GM19240 (cell line): ENCODE measurements at regions not wholly inside any gene's neighbourhood (a gene's known extent, or its start where the extent isn't known, plus 50 kb on each side); places are given as distances from the start of the nearest gene placed in this dataset.

Source experiments
- DNase-seq: peaks from one replicate; pipeline ENCODE4 v3.0.0; 2011; ENCODE audit warnings: low spot score; ENCODE audit not compliant: insufficient read length

DNA sequence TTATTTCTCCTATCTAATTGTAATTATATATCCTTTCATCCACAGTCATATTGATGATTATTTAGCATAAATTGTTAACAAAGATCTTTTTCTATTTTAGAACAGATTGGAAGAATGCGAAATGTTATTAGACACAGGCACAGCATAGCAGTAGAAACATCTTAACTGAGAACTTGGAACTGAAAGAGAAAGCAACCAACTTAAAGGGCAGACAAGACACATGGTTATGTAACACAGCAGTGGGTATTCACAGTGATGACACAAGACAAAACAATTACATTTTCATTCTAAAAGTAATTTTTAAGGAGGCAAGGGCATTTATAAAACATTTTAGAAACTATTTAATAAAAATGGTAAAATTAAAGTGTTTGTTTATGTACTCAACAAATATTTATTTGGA, 57.7 kb upstream of the MEF2C start:
- no peak for DNase-seq

DNA sequence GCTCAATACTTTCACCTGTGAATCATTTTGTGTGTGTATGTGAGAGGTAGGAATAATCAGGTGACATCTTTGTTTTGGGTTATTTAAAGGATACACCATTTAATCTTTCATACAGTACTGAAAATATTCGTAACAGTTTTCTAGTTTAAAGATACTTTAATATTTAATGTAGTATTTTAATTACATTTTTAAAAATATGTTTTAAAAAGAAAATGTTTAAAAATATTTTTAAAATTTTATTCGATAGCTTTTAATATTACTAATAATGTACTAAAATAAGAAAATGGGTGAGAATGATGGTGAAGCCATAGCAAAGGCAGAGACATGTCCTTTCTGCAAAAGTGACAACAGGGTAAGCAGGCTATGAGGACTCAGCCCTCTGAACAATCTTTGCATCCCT, 56.3 kb upstream of the MEF2C start:
- DNase-seq, result no peak

DNA sequence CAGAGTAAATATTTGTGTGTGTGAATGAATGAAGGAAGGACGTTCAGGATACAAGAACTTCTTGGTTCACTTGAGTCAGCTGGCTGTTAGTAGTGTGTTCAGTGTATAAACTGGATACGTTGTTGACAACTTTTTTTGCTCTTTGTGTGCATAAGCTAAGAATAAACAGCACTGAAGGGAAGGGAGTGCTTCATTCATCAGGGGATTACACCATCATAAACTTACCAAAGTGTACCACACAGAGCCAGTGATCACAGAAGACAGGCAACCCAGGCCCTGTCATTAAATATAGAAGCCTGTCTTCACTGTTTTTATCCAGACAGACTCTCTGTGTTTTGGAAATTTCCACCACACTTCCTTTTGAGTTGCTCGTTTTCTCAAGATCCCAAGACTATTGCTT, 55.5 kb upstream of the MEF2C start:
- DNase-seq, result no peak

DNA sequence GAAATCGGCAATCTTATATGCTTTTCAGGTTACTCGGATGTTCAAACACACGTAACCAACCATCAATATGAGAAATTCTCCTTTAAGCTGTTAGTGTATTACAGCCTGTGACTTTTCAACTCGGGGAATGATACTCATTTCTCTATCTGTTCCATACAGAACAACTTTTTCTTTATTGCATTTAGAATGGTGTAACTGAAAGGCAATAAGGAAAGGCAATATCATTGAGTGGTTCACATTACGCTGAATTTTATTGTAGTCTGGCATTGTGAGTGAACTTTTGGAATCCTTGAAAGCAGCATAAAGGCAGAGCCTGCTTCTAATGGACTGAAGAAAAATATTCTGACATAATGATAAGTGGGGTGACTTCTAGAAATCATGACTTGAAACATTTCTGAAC, 54.4 kb upstream of the MEF2C start:
- no peak for DNase-seq

DNA sequence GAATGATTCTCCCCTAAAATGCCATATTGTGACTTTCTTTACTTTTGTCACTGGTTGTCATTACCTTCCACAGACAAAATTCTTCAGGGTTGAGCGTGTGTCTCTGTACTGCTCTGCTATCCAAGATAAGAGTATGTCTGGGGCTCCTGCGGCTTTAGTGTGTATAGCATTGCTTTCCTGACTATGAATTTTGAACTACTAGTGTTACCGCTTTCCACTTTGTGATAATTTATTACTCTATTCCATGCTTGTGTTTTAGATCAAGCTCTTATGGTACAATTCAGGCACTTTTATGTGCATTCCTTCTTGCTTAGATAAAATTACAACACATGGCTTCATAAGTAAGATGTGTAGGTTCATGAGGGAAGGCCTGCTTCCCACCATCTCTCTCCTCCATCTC, 51.5 kb upstream of the MEF2C start:
- DNase-seq, result no peak
